OCI-LY3 (cell line): ENCODE measurements at regions not wholly inside any gene's neighbourhood (a gene's known extent, or its start where the extent isn't known, plus 50 kb on each side); places are given as distances from the start of the nearest gene placed in this dataset.
"Not testable (repeated sequence)": the region's sequence is repeated elsewhere in the genome, so short reads cannot be mapped to it uniquely, and the experiment has no call there.

Experiments
- EZH2phosphoT487 ChIP-seq: fragments of 200-600 bp; shearing (Covaris generic); IDR thresholded peaks from 2 replicates; pipeline ENCODE4 v1.6.1; 2018; ENCODE audit warnings: antibody characterized with exemption, mixed run types, low read depth
- TF ChIP-seq, protein P1 (sequence below): fragments of 200-600, 300-600 bp; sonication (generic); IDR thresholded peaks from 2 replicates; pipeline ENCODE4 v1.5.1; 2014; ENCODE audit warnings: antibody characterized with exemption, low read length, low read depth

DNA sequence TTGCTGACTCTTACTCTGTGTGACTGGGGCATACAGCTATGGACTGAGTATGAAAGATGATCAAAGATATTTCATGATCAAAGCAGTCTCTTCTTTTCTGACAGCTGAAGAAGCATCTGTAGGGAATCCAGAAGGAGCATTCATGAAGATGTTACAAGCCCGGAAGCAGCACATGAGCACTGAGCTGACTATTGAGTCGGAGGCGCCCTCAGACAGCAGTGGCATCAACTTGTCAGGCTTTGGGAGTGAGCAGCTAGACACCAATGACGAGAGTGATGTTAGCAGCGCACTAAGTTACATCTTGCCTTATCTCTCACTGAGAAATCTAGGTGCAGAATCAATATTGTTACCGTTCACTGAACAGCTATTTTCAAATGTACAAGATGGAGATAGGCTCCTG, 154.4 kb downstream of the GOSR1 start:
- TF ChIP-seq, protein P1, sequence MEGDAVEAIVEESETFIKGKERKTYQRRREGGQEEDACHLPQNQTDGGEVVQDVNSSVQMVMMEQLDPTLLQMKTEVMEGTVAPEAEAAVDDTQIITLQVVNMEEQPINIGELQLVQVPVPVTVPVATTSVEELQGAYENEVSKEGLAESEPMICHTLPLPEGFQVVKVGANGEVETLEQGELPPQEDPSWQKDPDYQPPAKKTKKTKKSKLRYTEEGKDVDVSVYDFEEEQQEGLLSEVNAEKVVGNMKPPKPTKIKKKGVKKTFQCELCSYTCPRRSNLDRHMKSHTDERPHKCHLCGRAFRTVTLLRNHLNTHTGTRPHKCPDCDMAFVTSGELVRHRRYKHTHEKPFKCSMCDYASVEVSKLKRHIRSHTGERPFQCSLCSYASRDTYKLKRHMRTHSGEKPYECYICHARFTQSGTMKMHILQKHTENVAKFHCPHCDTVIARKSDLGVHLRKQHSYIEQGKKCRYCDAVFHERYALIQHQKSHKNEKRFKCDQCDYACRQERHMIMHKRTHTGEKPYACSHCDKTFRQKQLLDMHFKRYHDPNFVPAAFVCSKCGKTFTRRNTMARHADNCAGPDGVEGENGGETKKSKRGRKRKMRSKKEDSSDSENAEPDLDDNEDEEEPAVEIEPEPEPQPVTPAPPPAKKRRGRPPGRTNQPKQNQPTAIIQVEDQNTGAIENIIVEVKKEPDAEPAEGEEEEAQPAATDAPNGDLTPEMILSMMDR: not testable (repeated sequence)
- TF ChIP-seq EZH2phosphoT487: not testable (repeated sequence)
